K562 (cell line): ENCODE measurements at regions not wholly inside any gene's neighbourhood (a gene's known extent, or its start where the extent isn't known, plus 50 kb on each side); places are given as distances from the start of the nearest gene placed in this dataset.

Experiments
- ATAC-seq: fragments of 200-7000 bp; cut with Tn5 transposase; 3 replicates; pipeline ENCODE4 v1.9.1; 2020; ENCODE audit warnings: moderate library complexity
- BruUV-seq: library from RNA; stranded (reverse); fragments of 400-500 nt; replicated peaks from 2 replicates; lab custom pipeline; 2021; lab: Mats Ljungman, UMichigan
- CTCF ChIA-PET: fragments of 300-600 bp; formaldehyde crosslinking; extraction: SDS; loops from one replicate; lab custom pipeline; 2021; ENCODE audit warnings: low intra/inter-chr PET ratio; lab: Yijun Ruan, JAX
- POLR2A ChIA-PET: fragments of 300-600, 350-650 bp; sonication (Branson Sonifier 250); formaldehyde crosslinking; extraction: SDS; loops from one replicate; lab custom pipeline; 2021; ENCODE audit warnings: antibody characterized with exemption, inconsistent platforms; lab: Yijun Ruan, JAX
- DNase-seq, 4 experiments: peaks; one replicate each; pipeline versions ENCODE4 v3.0.0 to v3.0.0-alpha.2; 2011 to 2018; ENCODE audit warnings: low spot score in 3 of 4, mixed read lengths in 3 of 4; ENCODE audit errors: extremely low read depth in 1 of 4
- FAIRE-seq: peaks from 2 replicates; lab custom pipeline; 2011; peaks lifted over from hg19 to GRCh38; lab: Jason Lieb, UNC
- H2AFZ ChIP-seq: 2 replicates; pipeline ENCODE4 v1.6.0; 2011; ENCODE audit warnings: low read depth, low read length, control low read depth, inconsistent platforms
- H3K27ac ChIP-seq: fragments of 200-600 bp; 3 replicates; pipeline ENCODE4 v1.8.0; 2011; ENCODE audit warnings: low read depth, mild to moderate bottlenecking, control low read depth, inconsistent platforms, low read length, moderate library complexity, mixed read lengths; ENCODE audit errors: extremely low read depth
- H3K27me3 ChIP-seq, 2 experiments: fragments of 300-600 bp in 1 of 2; 2 replicates in 1 of 2; 3 replicates in 1 of 2; pipeline versions ENCODE4 v1.6.0 to v1.8.0; 2011; ENCODE audit warnings: inconsistent platforms in 2 of 2, low read length in 2 of 2, mild to moderate bottlenecking in 1 of 2, mixed read lengths in 1 of 2, moderate library complexity in 1 of 2; ENCODE audit not compliant: control insufficient read depth in 2 of 2, insufficient read depth in 2 of 2
- H3K36me3 ChIP-seq: fragments of 300-600 bp; 3 replicates; pipeline ENCODE4 v1.8.0; 2011; ENCODE audit warnings: mild to moderate bottlenecking, low read length, inconsistent platforms; ENCODE audit not compliant: control insufficient read depth, insufficient read depth
- H3K4me1 ChIP-seq, 2 experiments: fragments of 200-600 bp in 1 of 2; replicated peaks in 1 of 2; 2 replicates in 1 of 2; 3 replicates in 1 of 2; pipeline versions ENCODE4 v1.5.1 to v1.8.0; 2011; ENCODE audit warnings: inconsistent platforms in 2 of 2, low read length in 2 of 2, mild to moderate bottlenecking in 1 of 2, mixed read lengths in 1 of 2, moderate library complexity in 1 of 2; ENCODE audit not compliant: control insufficient read depth in 2 of 2, insufficient read depth in 2 of 2
- H3K4me2 ChIP-seq: 2 replicates; pipeline ENCODE4 v1.6.1; 2011; ENCODE audit warnings: low read length, control low read depth, inconsistent platforms, mixed read lengths; ENCODE audit not compliant: insufficient read depth
- H3K4me3 ChIP-seq: fragments of 200-600 bp; sonication (generic), shearing (Covaris generic); 2 replicates; pipeline ENCODE4 v1.5.1; 2016; ENCODE audit warnings: control low read depth, inconsistent platforms
- H3K79me2 ChIP-seq: fragments of 200-600 bp; 3 replicates; pipeline ENCODE4 v1.8.0; 2011; ENCODE audit warnings: low read length, inconsistent platforms; ENCODE audit not compliant: control insufficient read depth, insufficient read depth
- H3K9ac ChIP-seq, 2 experiments: 2 replicates each; pipeline versions ENCODE4 v1.6.0 to v1.6.1; 2011; ENCODE audit warnings: low read depth in 2 of 2, low read length in 2 of 2, control low read depth in 1 of 2, inconsistent platforms in 1 of 2, mild to moderate bottlenecking in 1 of 2, mixed read lengths in 1 of 2; ENCODE audit not compliant: insufficient read depth in 1 of 2
- H3K9me1 ChIP-seq: one replicate; pipeline ENCODE4 v1.6.0; 2011; ENCODE audit warnings: inconsistent platforms, mild to moderate bottlenecking, low read length, moderate library complexity; ENCODE audit not compliant: control insufficient read depth, insufficient read depth
- H3K9me3 ChIP-seq: replicated peaks from 2 replicates; pipeline ENCODE4 v1.5.1; 2011; ENCODE audit warnings: low read depth, low read length, inconsistent platforms; ENCODE audit not compliant: control insufficient read depth, insufficient read depth
- H4K20me1 ChIP-seq: replicated peaks from 2 replicates; pipeline ENCODE4 v1.6.1; 2011; ENCODE audit warnings: low read length, inconsistent platforms, mixed read lengths; ENCODE audit not compliant: control insufficient read depth, insufficient read depth
- BCOR ChIP-seq: fragments of 450-650 bp; IDR thresholded peaks from 2 replicates; pipeline ENCODE4 v1.6.1; 2016
- FOXA1 ChIP-seq: fragments of 450-650 bp; IDR thresholded peaks from 2 replicates; pipeline ENCODE4 v1.6.1; 2016; ENCODE audit warnings: mild to moderate bottlenecking, borderline replicate concordance
- GATAD2A ChIP-seq: fragments of 450-650 bp; IDR thresholded peaks from 2 replicates; pipeline ENCODE4 v1.6.1; 2017
- KDM4B ChIP-seq, 2 experiments: fragments of 450-650 bp in 1 of 2; sonication (generic) in 1 of 2; IDR thresholded peaks; 2 replicates each; pipeline ENCODE4 v1.6.1; 2016 to 2017; ENCODE audit warnings: borderline replicate concordance in 2 of 2, antibody characterized with exemption in 1 of 2, low read depth in 1 of 2, mild to moderate bottlenecking in 1 of 2
- MED1 ChIP-seq: sonication (generic); formaldehyde crosslinking; IDR thresholded peaks from 2 replicates; pipeline ENCODE4 v1.8.1; 2023; ENCODE audit warnings: missing genetic modification reagents, borderline replicate concordance
- MEIS2 ChIP-seq: fragments of 450-650 bp; IDR thresholded peaks from 2 replicates; pipeline ENCODE4 v1.6.1; 2014; ENCODE audit warnings: mild to moderate bottlenecking; ENCODE audit not compliant: partially characterized antibody
- ZKSCAN8 ChIP-seq: fragments of 200-800 bp; sonication (Bioruptor generic); IDR thresholded peaks from 2 replicates; pipeline ENCODE4 v1.6.1; 2016; ENCODE audit warnings: missing genetic modification characterization, missing compliant biosample characterization
- ZNF175 ChIP-seq: fragments of 200-800 bp; sonication (Bioruptor generic); IDR thresholded peaks from 2 replicates; pipeline ENCODE4 v1.6.1; 2016; ENCODE audit warnings: low read depth, mild to moderate bottlenecking, missing genetic modification characterization, missing compliant biosample characterization
- WGBS: fragments of 100-300 bp; shearing (Covaris generic); methylation state at CpG from one replicate; pipeline ENCODE4 v1.1.6; 2016; ENCODE audit warnings: low coverage, mixed read lengths; ENCODE audit not compliant: insufficient coverage; ENCODE audit errors: missing lambda C conversion rate; 5-methylcytosine and 5-hydroxymethylcytosine counted together
- in situ Hi-C: fragments of 300-500 bp; cut with MboI; formaldehyde crosslinking; loops from 4 replicates; pipeline ENCODE4 v1.15.0; 2018; ENCODE audit warnings: inconsistent platforms, mixed read lengths
- intact Hi-C: fragments of 100-400 bp; cut with micrococcal nuclease; formaldehyde crosslinking; loops from 2 replicates; pipeline ENCODE4 v1.14.2; 2022
- TF ChIP-seq, protein P1 (sequence below), 2 experiments: fragments of 450-650 bp; IDR thresholded peaks; 2 replicates each; pipeline ENCODE4 v1.6.1; 2018; ENCODE audit warnings: mild to moderate bottlenecking in 2 of 2, low read depth in 1 of 2; ENCODE audit not compliant: partially characterized antibody in 2 of 2
- TF ChIP-seq, protein P2 (sequence below): fragments of 250-450 bp; sonication (Bioruptor Pico); IDR thresholded peaks from 2 replicates; pipeline ENCODE4 v1.4.0; 2020; ENCODE audit warnings: mild to moderate bottlenecking, moderate library complexity

DNA sequence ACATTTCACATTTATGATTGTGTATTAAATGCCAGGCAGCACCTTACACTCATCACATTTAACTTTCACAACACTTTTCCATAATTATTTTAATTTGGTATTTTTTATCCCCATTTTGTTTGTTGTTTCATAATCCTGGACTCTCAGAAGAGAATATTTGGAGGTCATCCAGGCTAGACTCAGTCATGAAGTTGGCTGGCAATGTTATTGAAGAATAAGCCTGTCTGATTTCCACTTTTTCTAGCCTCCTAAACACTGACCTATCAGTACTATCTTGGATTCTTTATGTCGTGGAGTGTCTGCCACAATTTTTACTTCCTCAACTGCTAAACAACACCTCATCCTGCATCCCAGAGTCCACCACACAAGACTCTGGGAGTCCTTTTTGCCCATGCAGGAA, 372.3 kb upstream of the NRP1 start:
- DNase-seq = no peak
- H3K4me2 ChIP-seq = no peak overlapping the region
- no peaks in the 10 kb centered on the region for H3K4me1 ChIP-seq
- no peak overlapping the region for H2AFZ ChIP-seq
- intact Hi-C loops = no loop called here
- no peak overlapping the region for H3K27ac ChIP-seq
- H3K4me3 ChIP-seq = no peak overlapping the region
- WGBS = 0% methylated on average over 1 of the region's 1 CpG
- no TSS peak for BruUV-seq
- H3K79me2 ChIP-seq = no peaks in the 10 kb centered on the region
- ChIA-PET POLR2A (no interaction called here), CTCF (no interaction called here)
- in situ Hi-C loops = no loop called here
- H3K9me1 ChIP-seq = no peaks in the 10 kb centered on the region
- no peak overlapping the region for H3K9ac ChIP-seq
- H3K27me3 ChIP-seq = no peaks in the 10 kb centered on the region
- no peaks in the 10 kb centered on the region for H3K36me3 ChIP-seq
- no peaks in the 10 kb centered on the region for H3K9me3 ChIP-seq
- no peak for ATAC-seq
- TF ChIP-seq ZNF175 (CRISPR knock-in tag) = no peak
- no peak for TF ChIP-seq BCOR
- TF ChIP-seq KDM4B (IDR thresholded peaks at IDR 0.05; ENCODE audit: borderline replicate concordance in 2 of 2, low read depth in 1 of 2) = no peak
- TF ChIP-seq, all 486 proteins: peak for 0
- FAIRE-seq = no peak
- H4K20me1 ChIP-seq = no peaks in the 10 kb centered on the region

GRCh38 chr10:33706191-33706590, 371.7 kb upstream of the NRP1 start:
- H3K79me2 ChIP-seq = no peaks in the 10 kb centered on the region
- no peaks in the 10 kb centered on the region for H3K9me1 ChIP-seq
- no peak overlapping the region for H2AFZ ChIP-seq
- ChIA-PET POLR2A (no interaction called here), CTCF (no interaction called here)
- no peaks in the 10 kb centered on the region for H4K20me1 ChIP-seq
- H3K27ac ChIP-seq = no peak overlapping the region
- no peak for DNase-seq
- H3K9me3 ChIP-seq = no peaks in the 10 kb centered on the region
- no peaks in the 10 kb centered on the region for H3K36me3 ChIP-seq
- H3K4me2 ChIP-seq = no peak overlapping the region
- intact Hi-C loops (no loop called here), in situ Hi-C loops (no loop called here)
- H3K4me3 ChIP-seq = no peak overlapping the region
- no peak for FAIRE-seq
- no peaks in the 10 kb centered on the region for H3K27me3 ChIP-seq
- no TSS peak for BruUV-seq
- H3K9ac ChIP-seq = no peak overlapping the region
- 0% methylated on average over 3 of the region's 3 CpGs for WGBS
- ATAC-seq = no peak
- H3K4me1 ChIP-seq = no peaks in the 10 kb centered on the region
- TF ChIP-seq, protein P1, sequence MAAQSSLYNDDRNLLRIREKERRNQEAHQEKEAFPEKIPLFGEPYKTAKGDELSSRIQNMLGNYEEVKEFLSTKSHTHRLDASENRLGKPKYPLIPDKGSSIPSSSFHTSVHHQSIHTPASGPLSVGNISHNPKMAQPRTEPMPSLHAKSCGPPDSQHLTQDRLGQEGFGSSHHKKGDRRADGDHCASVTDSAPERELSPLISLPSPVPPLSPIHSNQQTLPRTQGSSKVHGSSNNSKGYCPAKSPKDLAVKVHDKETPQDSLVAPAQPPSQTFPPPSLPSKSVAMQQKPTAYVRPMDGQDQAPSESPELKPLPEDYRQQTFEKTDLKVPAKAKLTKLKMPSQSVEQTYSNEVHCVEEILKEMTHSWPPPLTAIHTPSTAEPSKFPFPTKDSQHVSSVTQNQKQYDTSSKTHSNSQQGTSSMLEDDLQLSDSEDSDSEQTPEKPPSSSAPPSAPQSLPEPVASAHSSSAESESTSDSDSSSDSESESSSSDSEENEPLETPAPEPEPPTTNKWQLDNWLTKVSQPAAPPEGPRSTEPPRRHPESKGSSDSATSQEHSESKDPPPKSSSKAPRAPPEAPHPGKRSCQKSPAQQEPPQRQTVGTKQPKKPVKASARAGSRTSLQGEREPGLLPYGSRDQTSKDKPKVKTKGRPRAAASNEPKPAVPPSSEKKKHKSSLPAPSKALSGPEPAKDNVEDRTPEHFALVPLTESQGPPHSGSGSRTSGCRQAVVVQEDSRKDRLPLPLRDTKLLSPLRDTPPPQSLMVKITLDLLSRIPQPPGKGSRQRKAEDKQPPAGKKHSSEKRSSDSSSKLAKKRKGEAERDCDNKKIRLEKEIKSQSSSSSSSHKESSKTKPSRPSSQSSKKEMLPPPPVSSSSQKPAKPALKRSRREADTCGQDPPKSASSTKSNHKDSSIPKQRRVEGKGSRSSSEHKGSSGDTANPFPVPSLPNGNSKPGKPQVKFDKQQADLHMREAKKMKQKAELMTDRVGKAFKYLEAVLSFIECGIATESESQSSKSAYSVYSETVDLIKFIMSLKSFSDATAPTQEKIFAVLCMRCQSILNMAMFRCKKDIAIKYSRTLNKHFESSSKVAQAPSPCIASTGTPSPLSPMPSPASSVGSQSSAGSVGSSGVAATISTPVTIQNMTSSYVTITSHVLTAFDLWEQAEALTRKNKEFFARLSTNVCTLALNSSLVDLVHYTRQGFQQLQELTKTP (IDR thresholded peaks at IDR 0.05; ENCODE audit: low read depth in 1 of 2, partially characterized antibody in 2 of 2) = no peak
- TF ChIP-seq GATAD2A (no peak), MEIS2 (no peak), FOXA1 (no peak), ZKSCAN8 (CRISPR knock-in tag) (no peak), MED1 (CRISPR knock-in tag) (no peak)
- TF ChIP-seq, protein P2, sequence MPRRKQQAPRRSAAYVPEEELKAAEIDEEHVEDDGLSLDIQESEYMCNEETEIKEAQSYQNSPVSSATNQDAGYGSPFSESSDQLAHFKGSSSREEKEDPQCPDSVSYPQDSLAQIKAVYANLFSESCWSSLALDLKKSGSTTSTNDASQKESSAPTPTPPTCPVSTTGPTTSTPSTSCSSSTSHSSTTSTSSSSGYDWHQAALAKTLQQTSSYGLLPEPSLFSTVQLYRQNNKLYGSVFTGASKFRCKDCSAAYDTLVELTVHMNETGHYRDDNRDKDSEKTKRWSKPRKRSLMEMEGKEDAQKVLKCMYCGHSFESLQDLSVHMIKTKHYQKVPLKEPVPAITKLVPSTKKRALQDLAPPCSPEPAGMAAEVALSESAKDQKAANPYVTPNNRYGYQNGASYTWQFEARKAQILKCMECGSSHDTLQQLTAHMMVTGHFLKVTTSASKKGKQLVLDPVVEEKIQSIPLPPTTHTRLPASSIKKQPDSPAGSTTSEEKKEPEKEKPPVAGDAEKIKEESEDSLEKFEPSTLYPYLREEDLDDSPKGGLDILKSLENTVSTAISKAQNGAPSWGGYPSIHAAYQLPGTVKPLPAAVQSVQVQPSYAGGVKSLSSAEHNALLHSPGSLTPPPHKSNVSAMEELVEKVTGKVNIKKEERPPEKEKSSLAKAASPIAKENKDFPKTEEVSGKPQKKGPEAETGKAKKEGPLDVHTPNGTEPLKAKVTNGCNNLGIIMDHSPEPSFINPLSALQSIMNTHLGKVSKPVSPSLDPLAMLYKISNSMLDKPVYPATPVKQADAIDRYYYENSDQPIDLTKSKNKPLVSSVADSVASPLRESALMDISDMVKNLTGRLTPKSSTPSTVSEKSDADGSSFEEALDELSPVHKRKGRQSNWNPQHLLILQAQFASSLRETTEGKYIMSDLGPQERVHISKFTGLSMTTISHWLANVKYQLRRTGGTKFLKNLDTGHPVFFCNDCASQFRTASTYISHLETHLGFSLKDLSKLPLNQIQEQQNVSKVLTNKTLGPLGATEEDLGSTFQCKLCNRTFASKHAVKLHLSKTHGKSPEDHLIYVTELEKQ (CRISPR knock-in tag) = no peak
